ENCODE measurements at regions not wholly inside any gene's neighbourhood (a gene's known extent, or its start where the extent isn't known, plus 50 kb on each side); places are given as distances from the start of the nearest gene placed in this dataset.

GRCh38 chr7:94324380-94325121 lies 70.1 kb upstream of the COL1A2 start:
- no peak for DNase-seq

GRCh38 chr7:94325122-94325475 lies 69.6 kb upstream of the COL1A2 start:
- no peak for DNase-seq

- DNase-seq = no peak
These were observed 64.2 kb upstream of the COL1A2 start for GRCh38 chr7:94330269-94331020.

- no peak for DNase-seq
These were observed 62.1 kb upstream of the COL1A2 start for GRCh38 chr7:94332571-94332970.

- DNase-seq = no peak
These were observed 60.9 kb upstream of the COL1A2 start for GRCh38 chr7:94333810-94334209.

GRCh38 chr7:94335586-94335985 lies 59.1 kb upstream of the COL1A2 start:
- no peak for DNase-seq

GRCh38 chr7:94336009-94336408 lies 58.7 kb upstream of the COL1A2 start:
- DNase-seq = no peak

GRCh38 chr7:94338921-94339371 lies 55.7 kb upstream of the COL1A2 start:
- DNase-seq = no peak

- no peak for DNase-seq
These were observed 49.9 kb upstream of the COL1A2 start for GRCh38 chr7:94344826-94345225.

All from activated CD4-positive, alpha-beta T cell treated with anti-CD3 and anti-CD28 coated beads, Interleukin-2, amount 50 U/mL, for 48 hours (primary cell).